SK-N-SH (cell line): ENCODE measurements at regions not wholly inside any gene's neighbourhood (a gene's known extent, or its start where the extent isn't known, plus 50 kb on each side); places are given as distances from the start of the nearest gene placed in this dataset.

ENCODE experiments used
- CTCF ChIA-PET: fragments of 300-600, 350-600 bp; formaldehyde crosslinking; extraction: SDS; loops from one replicate; lab custom pipeline; 2021; lab: Yijun Ruan, JAX
- POLR2A ChIA-PET: fragments of 350-600 bp; sonication (Branson Sonifier 250); formaldehyde crosslinking; extraction: SDS; loops from one replicate; lab custom pipeline; 2020; ENCODE audit warnings: antibody characterized with exemption, inconsistent platforms; lab: Yijun Ruan, JAX
- DNase-seq: peaks from one replicate; pipeline ENCODE4 v3.0.0; 2012
- H2AFZ ChIP-seq: fragments of 200-600 bp; sonication (generic); 2 replicates; pipeline ENCODE4 v1.8.1; 2016; ENCODE audit warnings: antibody characterized with exemption, mild to moderate bottlenecking, low read depth
- H3F3A ChIP-seq: fragments of 200-600 bp; sonication (generic); replicated peaks from 2 replicates; pipeline ENCODE3; 2016; ENCODE audit warnings: antibody characterized with exemption, mild to moderate bottlenecking; ENCODE audit not compliant: insufficient read depth
- H3K27ac ChIP-seq, 2 experiments: fragments of 200-500 bp in 1 of 2; fragments of 200-600 bp in 1 of 2; sonication (Bioruptor generic) in 1 of 2; sonication (generic), shearing (Covaris generic) in 1 of 2; 2 replicates each; pipeline versions ENCODE4 v1.5.1 to v1.6.1; 2014 to 2016; ENCODE audit warnings: low read depth in 2 of 2, inconsistent platforms in 1 of 2, low read length in 1 of 2, mild to moderate bottlenecking in 1 of 2, mixed read lengths in 1 of 2
- H3K27me3 ChIP-seq: fragments of 200-600 bp; sonication (generic), shearing (Covaris generic); 2 replicates; pipeline ENCODE4 v1.6.1; 2016; ENCODE audit warnings: mixed run types; ENCODE audit not compliant: insufficient read depth
- H3K36me3 ChIP-seq, 2 experiments: fragments of 200-500 bp in 1 of 2; fragments of 200-600 bp in 1 of 2; sonication (Bioruptor generic) in 1 of 2; sonication (generic) in 1 of 2; replicated peaks in 1 of 2; 2 replicates each; pipeline versions ENCODE3 to v1.5.1; 2014 to 2016; ENCODE audit warnings: low read length in 1 of 2, mild to moderate bottlenecking in 1 of 2; ENCODE audit not compliant: insufficient read depth in 2 of 2, control insufficient read depth in 1 of 2
- H3K4me1 ChIP-seq, 2 experiments: fragments of 200-500 bp in 1 of 2; fragments of 200-600 bp in 1 of 2; sonication (Bioruptor generic) in 1 of 2; sonication (generic), shearing (Covaris generic) in 1 of 2; 2 replicates each; pipeline versions ENCODE4 v1.5.1 to v1.6.1; 2014 to 2016; ENCODE audit warnings: low read depth in 1 of 2, low read length in 1 of 2, mixed run types in 1 of 2; ENCODE audit not compliant: insufficient read depth in 2 of 2, control insufficient read depth in 1 of 2
- H3K4me2 ChIP-seq: fragments of 200-600 bp; sonication (generic), shearing (Covaris generic); 2 replicates; pipeline ENCODE4 v1.6.1; 2017; ENCODE audit warnings: mixed run types
- H3K4me3 ChIP-seq, 2 experiments: fragments of 200-500 bp in 1 of 2; fragments of 200-600 bp in 1 of 2; sonication (Bioruptor generic) in 1 of 2; sonication (generic), shearing (Covaris generic) in 1 of 2; 2 replicates each; pipeline versions ENCODE4 v1.5.1 to v1.8.1; 2014 to 2016; ENCODE audit warnings: low read depth in 2 of 2, inconsistent platforms in 1 of 2, low read length in 1 of 2, mild to moderate bottlenecking in 1 of 2, mixed read lengths in 1 of 2, moderate library complexity in 1 of 2
- H3K79me2 ChIP-seq: fragments of 200-600 bp; sonication (generic); 2 replicates; pipeline ENCODE4 v1.8.1; 2017; ENCODE audit warnings: mild to moderate bottlenecking; ENCODE audit not compliant: insufficient read depth
- H3K9ac ChIP-seq: fragments of 200-600 bp; sonication (generic); 2 replicates; pipeline ENCODE4 v1.6.1; 2017; ENCODE audit warnings: mixed run types
- H3K9me2 ChIP-seq: fragments of 200-600 bp; sonication (generic); 2 replicates; pipeline ENCODE4 v1.6.1; 2017; ENCODE audit warnings: mixed run types
- H3K9me3 ChIP-seq: fragments of 200-600 bp; sonication (generic); 2 replicates; pipeline ENCODE4 v1.6.1; 2017; ENCODE audit warnings: mixed run types, mild to moderate bottlenecking, moderate library complexity
- H4K20me1 ChIP-seq: fragments of 200-600 bp; sonication (generic); 2 replicates; pipeline ENCODE4 v1.6.1; 2017; ENCODE audit warnings: mild to moderate bottlenecking, mixed run types; ENCODE audit not compliant: insufficient read depth
- CTCF ChIP-seq: fragments of 200-600 bp; sonication (generic); IDR thresholded peaks from 2 replicates; pipeline ENCODE4 v1.6.1; 2017; ENCODE audit warnings: antibody characterized with exemption, mild to moderate bottlenecking, moderate library complexity
- ELF1 ChIP-seq: IDR thresholded peaks from 2 replicates; pipeline ENCODE4 v1.4.0; 2012
- EP300 ChIP-seq, 2 experiments: IDR thresholded peaks; 2 replicates each; pipeline versions ENCODE4 v1.4.0 to v1.6.1; 2012; ENCODE audit warnings: borderline replicate concordance in 1 of 2, low read depth in 1 of 2, low read length in 1 of 2
- EZH2phosphoT487 ChIP-seq: fragments of 200-600 bp; sonication (generic); IDR thresholded peaks from 2 replicates; pipeline ENCODE4 v1.6.1; 2017; ENCODE audit warnings: low read depth, mixed run types, mild to moderate bottlenecking, antibody characterized with exemption, moderate library complexity, borderline replicate concordance
- FOSL2 ChIP-seq: IDR thresholded peaks from 2 replicates; pipeline ENCODE4 v1.4.0; 2012; ENCODE audit warnings: low read depth, mild to moderate bottlenecking, moderate library complexity, borderline replicate concordance
- FOXJ3 ChIP-seq: sonication (generic); formaldehyde crosslinking; IDR thresholded peaks from 2 replicates; pipeline ENCODE4 v1.5.1; 2020; ENCODE audit warnings: mild to moderate bottlenecking, missing genetic modification reagents
- GABPA ChIP-seq: IDR thresholded peaks from 2 replicates; pipeline ENCODE4 v1.4.0; 2012; ENCODE audit warnings: low read depth, mild to moderate bottlenecking
- GATA2 ChIP-seq: sonication (generic); formaldehyde crosslinking; IDR thresholded peaks from 2 replicates; pipeline ENCODE4 v1.5.0; 2020; ENCODE audit warnings: mild to moderate bottlenecking, missing genetic modification reagents
- IRF3 ChIP-seq: fragments of 150-350 bp; IDR thresholded peaks from 2 replicates; pipeline ENCODE4 v1.6.1; 2016; ENCODE audit warnings: mild to moderate bottlenecking, low read depth, low read length
- JUND ChIP-seq: IDR thresholded peaks from 2 replicates; pipeline ENCODE4 v1.4.0; 2012
- NFIC ChIP-seq: IDR thresholded peaks from 2 replicates; pipeline ENCODE4 v1.4.0; 2012; ENCODE audit warnings: borderline replicate concordance
- POLR2AphosphoS5 ChIP-seq: IDR thresholded peaks from 2 replicates; pipeline ENCODE4 v1.6.1; 2012; ENCODE audit warnings: low read depth, low read length
- RAD21 ChIP-seq: IDR thresholded peaks from 2 replicates; pipeline ENCODE4 v1.6.1; 2012; ENCODE audit warnings: mild to moderate bottlenecking, low read length
- RFX5 ChIP-seq: IDR thresholded peaks from 2 replicates; pipeline ENCODE4 v1.6.1; 2012; ENCODE audit warnings: mild to moderate bottlenecking, improper control_type of control experiment, low read length
- RXRA ChIP-seq: IDR thresholded peaks from 2 replicates; pipeline ENCODE4 v1.4.0; 2012; ENCODE audit warnings: low read depth, mild to moderate bottlenecking, borderline replicate concordance
- SIN3A ChIP-seq: IDR thresholded peaks from 2 replicates; pipeline ENCODE4 v1.6.1; 2012; ENCODE audit warnings: low read depth, mild to moderate bottlenecking, low read length, moderate library complexity, borderline replicate concordance
- SMC3 ChIP-seq: IDR thresholded peaks from 2 replicates; pipeline ENCODE4 v1.6.1; 2012; ENCODE audit warnings: low read depth, low read length, improper control_type of control experiment
- TAF1 ChIP-seq: IDR thresholded peaks from 2 replicates; pipeline ENCODE4 v1.6.1; 2012; ENCODE audit warnings: low read depth, mild to moderate bottlenecking, low read length, moderate library complexity, borderline replicate concordance
- TCF12 ChIP-seq: IDR thresholded peaks from 2 replicates; pipeline ENCODE4 v1.4.0; 2012
- TEAD4 ChIP-seq: IDR thresholded peaks from 2 replicates; pipeline ENCODE4 v1.4.0; 2012; ENCODE audit warnings: mild to moderate bottlenecking, borderline replicate concordance; ENCODE audit not compliant: insufficient read depth
- YY1 ChIP-seq: IDR thresholded peaks from 2 replicates; pipeline ENCODE4 v1.4.0; 2012; ENCODE audit warnings: low read depth, mild to moderate bottlenecking
- WGBS: methylation state at CpG from one replicate; pipeline ENCODE4 v1.1.6; 2017; ENCODE audit warnings: low lambda C conversion rate; 5-methylcytosine and 5-hydroxymethylcytosine counted together
- TF ChIP-seq, protein P1 (sequence below): IDR thresholded peaks from 2 replicates; pipeline ENCODE4; 2012
- TF ChIP-seq, protein P2 (sequence below): IDR thresholded peaks from 2 replicates; pipeline ENCODE4 v1.4.0; 2012; ENCODE audit warnings: low read depth, borderline replicate concordance
- TF ChIP-seq, protein P3 (sequence below): IDR thresholded peaks from 2 replicates; pipeline ENCODE4 v1.6.1; 2012; ENCODE audit warnings: mild to moderate bottlenecking, low read depth, low read length, moderate library complexity

DNA sequence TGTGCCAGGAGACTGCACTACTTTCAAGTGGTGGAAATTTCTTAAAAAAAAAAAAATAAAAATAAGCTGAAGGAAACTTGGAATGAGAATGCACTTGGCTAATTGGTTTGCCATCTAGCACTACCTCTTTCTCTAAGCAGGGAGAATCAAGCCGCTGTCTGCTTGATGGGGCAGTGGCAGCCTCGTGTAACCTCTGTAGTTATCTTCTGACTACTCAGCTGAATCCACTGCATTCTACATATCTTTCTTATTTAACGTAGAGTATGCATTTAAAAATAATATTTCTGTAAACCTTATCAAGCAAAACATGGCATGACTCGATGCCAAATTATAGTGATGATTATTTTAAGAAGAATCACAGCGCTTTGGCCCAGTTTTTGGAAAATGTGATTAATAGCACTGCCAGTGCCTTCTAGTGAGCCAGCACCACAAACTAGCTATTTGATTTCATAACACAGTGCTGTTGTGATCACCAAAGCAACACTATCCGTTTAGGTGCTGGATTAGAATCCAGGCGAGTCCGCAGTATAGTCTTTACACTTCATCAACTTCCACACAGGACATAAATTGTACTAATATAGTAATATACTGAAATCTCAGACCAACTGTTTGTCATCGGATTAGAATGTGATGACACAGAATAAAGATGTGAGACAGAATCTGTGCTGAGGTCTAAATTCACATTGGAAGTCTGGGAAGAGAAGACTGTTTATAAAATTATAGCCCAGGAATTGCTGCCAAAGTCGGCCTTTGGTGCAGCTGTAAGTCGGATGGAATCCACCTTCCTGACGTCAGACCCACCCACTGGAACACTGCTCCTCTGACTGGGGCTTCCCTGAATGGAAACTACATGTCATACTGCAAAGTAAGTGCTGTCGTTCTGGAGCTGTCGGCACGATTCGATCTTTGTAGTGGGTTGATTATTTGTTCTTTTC, 136.5 kb upstream of the ETAA1 start:
- H4K20me1 ChIP-seq = no peaks in the 10 kb centered on the region
- H3K79me2 ChIP-seq = peaks cover 8% of the 10 kb centered on the region; the same call in 1 of the 2 replicates
- peaks cover 37% of the 10 kb centered on the region for H3F3A ChIP-seq
- H3K27me3 ChIP-seq = no peaks in the 10 kb centered on the region
- peak overlapping the region; percentile 72 for H3K9ac ChIP-seq
- H3K27ac ChIP-seq = peak overlapping the region; percentile 94 to 96
- H3K36me3 ChIP-seq = no peaks in the 10 kb centered on the region
- DNase-seq = no peak
- ChIA-PET POLR2A (interaction anchor here (0.9 kb wide), 1 partner anchor 620 kb away, joined by 3 read pairs; no protein-coding TSS in a partner anchor), CTCF (interaction anchor here (0.7 to 2.1 kb wide), 5 partner anchors 10 to 827 kb away, joined by 3 to 7 read pairs (median 3); no protein-coding TSS in a partner anchor)
- peak overlapping the region; percentile 26 to 34; a peak in 3 of 4 replicates for H3K4me3 ChIP-seq
- peaks cover 21 to 23% of the 10 kb centered on the region in 2 experiments; a peak in 3 of 4 replicates for H3K4me1 ChIP-seq
- no peak overlapping the region; the same call in 1 of the 2 replicates for H2AFZ ChIP-seq
- no peaks in the 10 kb centered on the region for H3K9me3 ChIP-seq
- WGBS = 10% methylated on average over 15 of the region's 16 CpGs
- peak overlapping the region; percentile 61 for H3K4me2 ChIP-seq
- no peaks in the 10 kb centered on the region for H3K9me2 ChIP-seq
- TF ChIP-seq YY1 (peak; percentile 34; the same call in 1 of the 2 replicates), CTCF (no peak), RAD21 (no peak), POLR2AphosphoS5 (peak; percentile 46; the same call in 1 of the 2 replicates), TEAD4 (peak; percentile 83), EZH2phosphoT487 (no peak), ELF1 (no peak), TAF1 (peak; percentile 13; the same call in 1 of the 2 replicates), GATA2 (CRISPR knock-in tag) (no peak), EP300 (IDR thresholded peaks at IDR 0.05; ENCODE audit: borderline replicate concordance in 1 of 2, low read depth in 1 of 2, low read length in 1 of 2) (peak in 1 of 2 experiments; percentile 90; a peak in 2 of 4 replicates), IRF3 (no peak), SIN3A (0 out of 2 replicates have a peak, but pooled peaks have one; percentile 51), RFX5 (no peak), JUND (peak; percentile 89), GABPA (no peak), RXRA (0 out of 2 replicates have a peak, but pooled peaks have one; percentile 45), FOXJ3 (no peak), SMC3 (no peak), NFIC (peak; percentile 83), FOSL2 (peak; percentile 75; the same call in 1 of the 2 replicates), TCF12 (peak; percentile 90)
- TF ChIP-seq, protein P1, sequence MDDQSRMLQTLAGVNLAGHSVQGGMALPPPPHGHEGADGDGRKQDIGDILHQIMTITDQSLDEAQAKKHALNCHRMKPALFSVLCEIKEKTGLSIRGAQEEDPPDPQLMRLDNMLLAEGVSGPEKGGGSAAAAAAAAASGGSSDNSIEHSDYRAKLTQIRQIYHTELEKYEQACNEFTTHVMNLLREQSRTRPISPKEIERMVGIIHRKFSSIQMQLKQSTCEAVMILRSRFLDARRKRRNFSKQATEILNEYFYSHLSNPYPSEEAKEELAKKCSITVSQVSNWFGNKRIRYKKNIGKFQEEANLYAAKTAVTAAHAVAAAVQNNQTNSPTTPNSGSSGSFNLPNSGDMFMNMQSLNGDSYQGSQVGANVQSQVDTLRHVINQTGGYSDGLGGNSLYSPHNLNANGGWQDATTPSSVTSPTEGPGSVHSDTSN = peak; percentile 86
- TF ChIP-seq, protein P2, sequence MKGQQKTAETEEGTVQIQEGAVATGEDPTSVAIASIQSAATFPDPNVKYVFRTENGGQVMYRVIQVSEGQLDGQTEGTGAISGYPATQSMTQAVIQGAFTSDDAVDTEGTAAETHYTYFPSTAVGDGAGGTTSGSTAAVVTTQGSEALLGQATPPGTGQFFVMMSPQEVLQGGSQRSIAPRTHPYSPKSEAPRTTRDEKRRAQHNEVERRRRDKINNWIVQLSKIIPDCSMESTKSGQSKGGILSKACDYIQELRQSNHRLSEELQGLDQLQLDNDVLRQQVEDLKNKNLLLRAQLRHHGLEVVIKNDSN = no peak
- TF ChIP-seq, protein P3, sequence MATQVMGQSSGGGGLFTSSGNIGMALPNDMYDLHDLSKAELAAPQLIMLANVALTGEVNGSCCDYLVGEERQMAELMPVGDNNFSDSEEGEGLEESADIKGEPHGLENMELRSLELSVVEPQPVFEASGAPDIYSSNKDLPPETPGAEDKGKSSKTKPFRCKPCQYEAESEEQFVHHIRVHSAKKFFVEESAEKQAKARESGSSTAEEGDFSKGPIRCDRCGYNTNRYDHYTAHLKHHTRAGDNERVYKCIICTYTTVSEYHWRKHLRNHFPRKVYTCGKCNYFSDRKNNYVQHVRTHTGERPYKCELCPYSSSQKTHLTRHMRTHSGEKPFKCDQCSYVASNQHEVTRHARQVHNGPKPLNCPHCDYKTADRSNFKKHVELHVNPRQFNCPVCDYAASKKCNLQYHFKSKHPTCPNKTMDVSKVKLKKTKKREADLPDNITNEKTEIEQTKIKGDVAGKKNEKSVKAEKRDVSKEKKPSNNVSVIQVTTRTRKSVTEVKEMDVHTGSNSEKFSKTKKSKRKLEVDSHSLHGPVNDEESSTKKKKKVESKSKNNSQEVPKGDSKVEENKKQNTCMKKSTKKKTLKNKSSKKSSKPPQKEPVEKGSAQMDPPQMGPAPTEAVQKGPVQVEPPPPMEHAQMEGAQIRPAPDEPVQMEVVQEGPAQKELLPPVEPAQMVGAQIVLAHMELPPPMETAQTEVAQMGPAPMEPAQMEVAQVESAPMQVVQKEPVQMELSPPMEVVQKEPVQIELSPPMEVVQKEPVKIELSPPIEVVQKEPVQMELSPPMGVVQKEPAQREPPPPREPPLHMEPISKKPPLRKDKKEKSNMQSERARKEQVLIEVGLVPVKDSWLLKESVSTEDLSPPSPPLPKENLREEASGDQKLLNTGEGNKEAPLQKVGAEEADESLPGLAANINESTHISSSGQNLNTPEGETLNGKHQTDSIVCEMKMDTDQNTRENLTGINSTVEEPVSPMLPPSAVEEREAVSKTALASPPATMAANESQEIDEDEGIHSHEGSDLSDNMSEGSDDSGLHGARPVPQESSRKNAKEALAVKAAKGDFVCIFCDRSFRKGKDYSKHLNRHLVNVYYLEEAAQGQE = no peak
